ENCODE measurements at regions not wholly inside any gene's neighbourhood (a gene's known extent, or its start where the extent isn't known, plus 50 kb on each side); places are given as distances from the start of the nearest gene placed in this dataset.
A peak's percentile ranks its signal among the peaks of the same experiment; 100 is the strongest.

DNA sequence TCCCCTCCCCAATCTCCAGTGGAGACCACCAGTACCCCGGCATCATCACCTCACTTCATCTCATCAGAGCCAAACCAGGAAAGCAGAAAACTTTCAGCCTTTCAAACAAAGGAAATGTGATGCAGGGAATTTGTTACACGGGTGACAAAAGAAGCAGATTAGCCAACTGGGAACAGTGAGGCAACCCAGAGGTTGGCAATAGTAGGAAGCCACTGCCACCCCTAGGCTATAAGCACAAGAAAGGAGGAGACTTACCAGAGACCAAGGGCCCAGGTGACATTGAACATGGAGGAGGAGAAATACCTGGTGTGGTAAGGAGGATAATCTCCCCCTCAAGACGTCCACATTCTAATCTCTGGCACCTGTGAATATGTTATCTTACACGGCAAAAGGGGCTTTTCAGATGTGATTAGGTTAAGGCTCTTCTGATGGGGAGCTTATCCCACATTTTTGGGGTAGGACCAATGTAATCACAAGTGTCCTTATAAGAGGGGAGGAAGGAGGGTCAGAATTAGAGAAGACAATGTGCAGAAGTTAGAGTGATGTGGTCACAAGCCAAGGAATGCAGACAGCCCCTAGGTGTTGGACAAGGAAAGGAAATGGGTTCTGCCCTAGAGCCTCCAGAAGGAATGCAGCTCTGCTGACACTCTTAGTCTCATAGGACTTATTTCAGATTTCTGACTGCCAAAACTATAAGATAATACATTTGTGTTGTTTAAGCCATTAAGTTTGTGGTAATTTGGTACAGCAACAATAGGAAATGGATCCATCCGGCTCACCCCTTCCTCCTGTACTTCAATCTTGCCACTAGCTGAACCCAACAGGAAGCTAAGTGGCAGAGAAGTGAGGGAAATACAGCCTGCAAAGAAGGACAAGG, 83.6 kb upstream of the VAV3 start:
- DNase-seq (ENCODE audit: low spot score in 2 of 2) = no peak
- H3K27ac ChIP-seq = peak overlapping the region; percentile 75 to 77
- intact Hi-C loops (cut with DNase I; ENCODE audit: low total_unique reads) = loop anchor here (2.0 kb wide), 1 partner anchor 46 kb away; no protein-coding TSS in a partner anchor

DNA sequence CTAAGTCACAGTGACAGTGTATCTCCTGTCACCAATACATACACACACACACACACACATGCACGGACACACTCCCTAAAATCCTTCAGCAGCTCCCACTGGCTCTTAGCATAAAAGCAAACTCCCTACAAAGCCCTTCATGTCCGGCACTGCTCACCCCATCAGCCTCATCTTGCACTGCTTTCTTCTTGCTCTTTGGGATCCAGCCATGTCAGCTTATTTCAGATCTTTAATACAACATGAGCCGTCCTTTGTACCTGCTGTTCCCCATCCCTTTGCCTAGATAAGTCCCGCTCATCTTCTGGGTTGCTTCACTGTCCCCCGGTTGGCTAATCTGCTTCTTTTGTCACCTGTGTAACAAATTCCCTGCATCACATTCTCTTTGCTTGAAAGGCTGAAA, 82.1 kb upstream of the VAV3 start:
- Histone ChIP-seq H3K4me1 (peaks cover 4 to 6% of the 10 kb centered on the region in 2 donors), H3K36me3 (no peaks in the 10 kb centered on the region), H3K4me3 (no peak overlapping the region), H3K27ac (peak overlapping the region; percentile 77 to 81), H3K9me3 (no peaks in the 10 kb centered on the region), H3K27me3 (no peaks in the 10 kb centered on the region)
- no peak for DNase-seq (ENCODE audit: low spot score in 2 of 2)
- no peak for TF ChIP-seq POLR2A (IDR thresholded peaks at IDR 0.05)
- no peak for TF ChIP-seq POLR2AphosphoS5 (IDR thresholded peaks at IDR 0.05)
- TF ChIP-seq, protein P1, sequence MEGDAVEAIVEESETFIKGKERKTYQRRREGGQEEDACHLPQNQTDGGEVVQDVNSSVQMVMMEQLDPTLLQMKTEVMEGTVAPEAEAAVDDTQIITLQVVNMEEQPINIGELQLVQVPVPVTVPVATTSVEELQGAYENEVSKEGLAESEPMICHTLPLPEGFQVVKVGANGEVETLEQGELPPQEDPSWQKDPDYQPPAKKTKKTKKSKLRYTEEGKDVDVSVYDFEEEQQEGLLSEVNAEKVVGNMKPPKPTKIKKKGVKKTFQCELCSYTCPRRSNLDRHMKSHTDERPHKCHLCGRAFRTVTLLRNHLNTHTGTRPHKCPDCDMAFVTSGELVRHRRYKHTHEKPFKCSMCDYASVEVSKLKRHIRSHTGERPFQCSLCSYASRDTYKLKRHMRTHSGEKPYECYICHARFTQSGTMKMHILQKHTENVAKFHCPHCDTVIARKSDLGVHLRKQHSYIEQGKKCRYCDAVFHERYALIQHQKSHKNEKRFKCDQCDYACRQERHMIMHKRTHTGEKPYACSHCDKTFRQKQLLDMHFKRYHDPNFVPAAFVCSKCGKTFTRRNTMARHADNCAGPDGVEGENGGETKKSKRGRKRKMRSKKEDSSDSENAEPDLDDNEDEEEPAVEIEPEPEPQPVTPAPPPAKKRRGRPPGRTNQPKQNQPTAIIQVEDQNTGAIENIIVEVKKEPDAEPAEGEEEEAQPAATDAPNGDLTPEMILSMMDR (IDR thresholded peaks at IDR 0.05) = no peak
- intact Hi-C loops (cut with DNase I; ENCODE audit: low total_unique reads) = no loop called here

More for the DNA sequence above, 83.6 kb upstream of the VAV3 start:
- H3K4me1 ChIP-seq = peaks cover 4 to 6% of the 10 kb centered on the region in 2 donors
- TF ChIP-seq POLR2A (IDR thresholded peaks at IDR 0.05) = no peak
- no peak for TF ChIP-seq POLR2AphosphoS5 (IDR thresholded peaks at IDR 0.05)
- TF ChIP-seq, protein P1 (IDR thresholded peaks at IDR 0.05) = no peak
- no peaks in the 10 kb centered on the region for H3K36me3 ChIP-seq
- H3K4me3 ChIP-seq = no peak overlapping the region
- no peaks in the 10 kb centered on the region for H3K27me3 ChIP-seq
- H3K9me3 ChIP-seq = no peaks in the 10 kb centered on the region

DNA sequence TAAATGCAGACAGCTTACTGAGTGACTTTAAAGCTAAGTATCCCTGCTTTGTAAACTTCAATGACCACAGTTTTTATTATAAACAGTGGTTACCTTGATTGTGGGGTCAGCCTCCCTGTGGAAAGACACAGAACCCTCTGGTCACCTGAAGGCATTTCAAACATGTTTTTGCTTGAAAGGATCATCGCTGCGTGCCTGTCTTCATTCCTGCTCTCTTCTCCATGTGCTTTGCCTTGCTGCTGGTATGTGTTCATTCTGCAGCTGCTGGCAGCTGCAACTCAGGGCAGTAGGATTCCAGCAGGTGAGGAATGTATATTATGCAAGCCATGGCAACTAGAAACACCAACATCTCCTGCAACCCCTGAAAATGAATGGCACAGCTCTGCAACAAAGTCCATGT, 81.0 kb upstream of the VAV3 start:
- TF ChIP-seq, protein P1 (IDR thresholded peaks at IDR 0.05) = no peak
- peak in 2 of 3 donors; percentile 39 to 69 for TF ChIP-seq POLR2AphosphoS5 (IDR thresholded peaks at IDR 0.05)
- no peaks in the 10 kb centered on the region for H3K27me3 ChIP-seq
- H3K27ac ChIP-seq = peak overlapping the region; percentile 77 to 87
- no peaks in the 10 kb centered on the region for H3K9me3 ChIP-seq
- peak in 1 of 2 donors; percentile 86 for DNase-seq (ENCODE audit: low spot score in 2 of 2)
- peaks cover 4 to 15% of the 10 kb centered on the region in 2 donors for H3K4me1 ChIP-seq
- H3K4me3 ChIP-seq = no peak overlapping the region
- intact Hi-C loops (cut with DNase I; ENCODE audit: low total_unique reads) = no loop called here
- no peaks in the 10 kb centered on the region for H3K36me3 ChIP-seq

DNA sequence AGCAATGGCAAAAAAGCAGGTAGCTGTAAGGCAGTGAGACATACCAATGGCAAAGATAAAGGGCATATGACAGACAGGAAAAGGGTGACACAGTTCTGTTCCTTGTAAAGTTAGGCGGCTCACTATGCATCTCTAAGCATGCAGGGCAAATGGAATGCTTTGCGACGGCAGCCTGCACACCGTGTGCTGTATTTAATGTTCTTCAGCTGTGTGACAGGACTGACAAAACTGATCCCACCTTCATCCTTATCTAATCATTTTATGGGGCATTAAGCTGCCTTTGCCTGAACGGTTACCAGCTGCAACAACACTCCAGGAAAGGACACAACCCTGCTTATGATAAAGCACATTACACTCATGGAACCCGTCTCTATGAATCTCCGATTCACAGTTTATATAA, 80.5 kb upstream of the VAV3 start:
- no peaks in the 10 kb centered on the region for H3K36me3 ChIP-seq
- no peak for TF ChIP-seq POLR2AphosphoS5 (IDR thresholded peaks at IDR 0.05)
- TF ChIP-seq POLR2A (IDR thresholded peaks at IDR 0.05) = no peak
- TF ChIP-seq, protein P1 (IDR thresholded peaks at IDR 0.05) = no peak
- DNase-seq (ENCODE audit: low spot score in 2 of 2) = no peak
- H3K4me1 ChIP-seq = peaks cover 4 to 20% of the 10 kb centered on the region in 2 donors
- no peaks in the 10 kb centered on the region for H3K9me3 ChIP-seq
- intact Hi-C loops (cut with DNase I; ENCODE audit: low total_unique reads) = no loop called here
- H3K4me3 ChIP-seq = no peak overlapping the region
- H3K27ac ChIP-seq = peak overlapping the region; percentile 77 to 87
- no peaks in the 10 kb centered on the region for H3K27me3 ChIP-seq

DNA sequence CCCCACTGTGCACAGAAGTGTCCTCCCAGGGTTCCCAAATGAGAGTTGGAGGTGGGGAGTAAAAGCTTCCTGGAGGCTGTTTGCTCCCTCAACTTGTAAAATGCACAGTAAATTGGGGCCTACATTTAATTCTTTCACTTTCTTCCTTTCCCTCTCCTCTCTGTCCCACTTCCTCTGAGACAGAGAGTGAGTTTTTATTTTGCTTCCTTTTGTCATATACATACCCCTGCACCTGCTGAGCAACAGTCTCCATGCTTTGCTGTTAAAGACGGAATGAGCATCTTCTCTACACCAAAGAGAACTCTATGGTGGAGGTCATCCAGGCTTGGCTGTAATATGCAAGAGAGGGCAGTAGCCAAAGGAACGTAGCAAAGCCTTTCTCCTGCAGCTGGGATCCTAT, 79.3 kb upstream of the VAV3 start:
- Histone ChIP-seq H3K4me1 (peaks cover 0 to 24% of the 10 kb centered on the region in 2 donors), H3K9me3 (no peaks in the 10 kb centered on the region), H3K27ac (peak overlapping the region; percentile 77 to 87), H3K4me3 (no peak overlapping the region), H3K27me3 (no peaks in the 10 kb centered on the region), H3K36me3 (no peaks in the 10 kb centered on the region)
- intact Hi-C loops (cut with DNase I; ENCODE audit: low total_unique reads) = no loop called here
- DNase-seq (ENCODE audit: low spot score in 2 of 2) = no peak
- no peak for TF ChIP-seq POLR2AphosphoS5 (IDR thresholded peaks at IDR 0.05)
- TF ChIP-seq, protein P1 (IDR thresholded peaks at IDR 0.05) = no peak
- TF ChIP-seq POLR2A (IDR thresholded peaks at IDR 0.05) = no peak
